ENCODE measurements at regions not wholly inside any gene's neighbourhood (a gene's known extent, or its start where the extent isn't known, plus 50 kb on each side); places are given as distances from the start of the nearest gene placed in this dataset.

- TF ChIP-seq CTCF (IDR thresholded peaks at IDR 0.05) (no peak), SIN3A (IDR thresholded peaks at IDR 0.05; ENCODE audit: borderline replicate concordance, insufficient read depth, low read depth, low read length) (no peak), POLR2AphosphoS5 (IDR thresholded peaks at IDR 0.05; ENCODE audit: low read depth, low read length) (no peak)
- TF ChIP-seq, protein P1, sequence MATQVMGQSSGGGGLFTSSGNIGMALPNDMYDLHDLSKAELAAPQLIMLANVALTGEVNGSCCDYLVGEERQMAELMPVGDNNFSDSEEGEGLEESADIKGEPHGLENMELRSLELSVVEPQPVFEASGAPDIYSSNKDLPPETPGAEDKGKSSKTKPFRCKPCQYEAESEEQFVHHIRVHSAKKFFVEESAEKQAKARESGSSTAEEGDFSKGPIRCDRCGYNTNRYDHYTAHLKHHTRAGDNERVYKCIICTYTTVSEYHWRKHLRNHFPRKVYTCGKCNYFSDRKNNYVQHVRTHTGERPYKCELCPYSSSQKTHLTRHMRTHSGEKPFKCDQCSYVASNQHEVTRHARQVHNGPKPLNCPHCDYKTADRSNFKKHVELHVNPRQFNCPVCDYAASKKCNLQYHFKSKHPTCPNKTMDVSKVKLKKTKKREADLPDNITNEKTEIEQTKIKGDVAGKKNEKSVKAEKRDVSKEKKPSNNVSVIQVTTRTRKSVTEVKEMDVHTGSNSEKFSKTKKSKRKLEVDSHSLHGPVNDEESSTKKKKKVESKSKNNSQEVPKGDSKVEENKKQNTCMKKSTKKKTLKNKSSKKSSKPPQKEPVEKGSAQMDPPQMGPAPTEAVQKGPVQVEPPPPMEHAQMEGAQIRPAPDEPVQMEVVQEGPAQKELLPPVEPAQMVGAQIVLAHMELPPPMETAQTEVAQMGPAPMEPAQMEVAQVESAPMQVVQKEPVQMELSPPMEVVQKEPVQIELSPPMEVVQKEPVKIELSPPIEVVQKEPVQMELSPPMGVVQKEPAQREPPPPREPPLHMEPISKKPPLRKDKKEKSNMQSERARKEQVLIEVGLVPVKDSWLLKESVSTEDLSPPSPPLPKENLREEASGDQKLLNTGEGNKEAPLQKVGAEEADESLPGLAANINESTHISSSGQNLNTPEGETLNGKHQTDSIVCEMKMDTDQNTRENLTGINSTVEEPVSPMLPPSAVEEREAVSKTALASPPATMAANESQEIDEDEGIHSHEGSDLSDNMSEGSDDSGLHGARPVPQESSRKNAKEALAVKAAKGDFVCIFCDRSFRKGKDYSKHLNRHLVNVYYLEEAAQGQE (IDR thresholded peaks at IDR 0.05; ENCODE audit: insufficient read depth in 1 of 2, low read depth in 2 of 2, low read length in 1 of 2), result no peak
Observed at GRCh38 chr4:66613591-66613990, 931.7 kb downstream of the CENPC start.

Data from Panc1 (cell line).